Endothelial cell of umbilical vein (primary cell): ENCODE measurements at regions not wholly inside any gene's neighbourhood (a gene's known extent, or its start where the extent isn't known, plus 50 kb on each side); places are given as distances from the start of the nearest gene placed in this dataset.

Experiments used
- BruUV-seq: library from RNA; stranded (reverse); fragments of 400-500 nt; replicated peaks from 2 replicates; lab custom pipeline; 2021; lab: Mats Ljungman, UMichigan
- CTCF ChIA-PET: fragments of 300-600, 350-600 bp; sonication (Branson Sonifier 250); formaldehyde crosslinking; loops from one replicate; lab custom pipeline; 2021; ENCODE audit warnings: antibody characterized with exemption, inconsistent platforms; lab: Charles Lee
- POLR2A ChIA-PET: fragments of 300-600, 350-600 bp; sonication (Branson Sonifier 250); formaldehyde crosslinking; loops from one replicate; lab custom pipeline; 2021; ENCODE audit warnings: antibody characterized with exemption, inconsistent platforms; lab: Charles Lee
- DNase-seq: peaks from one replicate; pipeline ENCODE4 v3.0.0-alpha.2; 2011; ENCODE audit warnings: low read depth, low spot score
- FAIRE-seq: peaks from 2 replicates; lab custom pipeline; 2011; peaks lifted over from hg19 to GRCh38; lab: Jason Lieb, UNC
- H2AFZ ChIP-seq: 2 replicates; pipeline ENCODE4 v1.6.0; 2012; ENCODE audit warnings: low read depth, low read length, control low read depth, inconsistent platforms
- H3K27ac ChIP-seq: 2 replicates; pipeline ENCODE4 v1.5.1; 2011; ENCODE audit warnings: low read depth, mild to moderate bottlenecking, control low read depth, low read length, moderate library complexity; ENCODE audit not compliant: insufficient read depth
- H3K27me3 ChIP-seq, 2 experiments: 2 replicates each; pipeline versions ENCODE4 v1.6.0 to v1.6.1; 2011; ENCODE audit warnings: low read length in 2 of 2, mixed read lengths in 1 of 2; ENCODE audit not compliant: control insufficient read depth in 2 of 2, insufficient read depth in 2 of 2
- H3K36me3 ChIP-seq, 2 experiments: 2 replicates in 1 of 2; 3 replicates in 1 of 2; pipeline ENCODE4 v1.5.1; 2011; ENCODE audit warnings: low read length in 2 of 2, mild to moderate bottlenecking in 1 of 2, moderate library complexity in 1 of 2; ENCODE audit not compliant: control insufficient read depth in 2 of 2, insufficient read depth in 2 of 2; ENCODE audit errors: extremely low read depth in 1 of 2
- H3K4me1 ChIP-seq: 3 replicates; pipeline ENCODE4 v1.5.1; 2011; ENCODE audit warnings: mild to moderate bottlenecking, low read length; ENCODE audit not compliant: control insufficient read depth, insufficient read depth; ENCODE audit errors: extremely low read depth
- H3K4me2 ChIP-seq: 2 replicates; pipeline ENCODE4 v1.6.1; 2011; ENCODE audit warnings: low read length, control low read depth, mixed read lengths; ENCODE audit not compliant: insufficient read depth
- H3K4me3 ChIP-seq, 3 experiments: fragments of 200-600 bp in 1 of 3; sonication (generic), shearing (Covaris generic) in 1 of 3; replicated peaks in 1 of 3; 2 replicates each; pipeline ENCODE4 v1.5.1; 2011 to 2016; ENCODE audit warnings: control low read depth in 3 of 3, low read length in 3 of 3, mild to moderate bottlenecking in 2 of 3, inconsistent platforms in 1 of 3, low read depth in 1 of 3, moderate library complexity in 1 of 3; ENCODE audit not compliant: insufficient read depth in 1 of 3
- H3K79me2 ChIP-seq: 2 replicates; pipeline ENCODE4 v1.6.0; 2012; ENCODE audit warnings: low read length, inconsistent platforms; ENCODE audit not compliant: control insufficient read depth, insufficient read depth
- H3K9ac ChIP-seq: replicated peaks from 2 replicates; pipeline ENCODE3; 2011; ENCODE audit warnings: low read length, control low read depth; ENCODE audit not compliant: insufficient read depth; ENCODE audit errors: extremely low read depth
- H3K9me1 ChIP-seq: replicated peaks from 3 replicates; pipeline ENCODE4 v1.6.0; 2011; ENCODE audit warnings: mild to moderate bottlenecking, low read length; ENCODE audit not compliant: control insufficient read depth, insufficient read depth; ENCODE audit errors: extremely low read depth
- H3K9me3 ChIP-seq: replicated peaks from 2 replicates; pipeline ENCODE4 v1.5.1; 2012; ENCODE audit warnings: low read length, inconsistent platforms; ENCODE audit not compliant: control insufficient read depth, insufficient read depth
- H4K20me1 ChIP-seq: replicated peaks from 2 replicates; pipeline ENCODE3; 2011; ENCODE audit warnings: mild to moderate bottlenecking, low read length; ENCODE audit not compliant: control insufficient read depth, insufficient read depth; ENCODE audit errors: extremely low read depth
- EZH2 ChIP-seq: IDR thresholded peaks from 2 replicates; pipeline ENCODE4 v1.6.1; 2012; ENCODE audit warnings: borderline replicate concordance, low read depth, mild to moderate bottlenecking, moderate library complexity, low read length, inconsistent platforms; ENCODE audit not compliant: severe bottlenecking
- FOS ChIP-seq: IDR thresholded peaks from 2 replicates; pipeline ENCODE4 v1.6.1; 2011; ENCODE audit warnings: mild to moderate bottlenecking, low read length, moderate library complexity, borderline replicate concordance; ENCODE audit not compliant: insufficient read depth
- GATA2 ChIP-seq: IDR thresholded peaks from 2 replicates; pipeline ENCODE4 v1.7.0; 2011; ENCODE audit warnings: low read depth, mild to moderate bottlenecking, moderate library complexity, mixed read lengths, low read length; ENCODE audit not compliant: insufficient read length, insufficient read depth
- JUN ChIP-seq: IDR thresholded peaks from 2 replicates; pipeline ENCODE4 v1.6.1; 2011; ENCODE audit warnings: borderline replicate concordance, low read depth; ENCODE audit not compliant: insufficient read length, insufficient read depth
- MYC ChIP-seq: IDR thresholded peaks from one replicate; pipeline ENCODE4 v1.6.1; 2011; ENCODE audit warnings: mild to moderate bottlenecking, low read depth, low read length
- POLR2A ChIP-seq: IDR thresholded peaks from 2 replicates; pipeline ENCODE4 v1.6.1; 2012; ENCODE audit warnings: low read depth, mild to moderate bottlenecking, control low read depth, low read length
- POLR2AphosphoS5 ChIP-seq: IDR thresholded peaks from 2 replicates; pipeline ENCODE4 v1.6.1; 2012; ENCODE audit warnings: low read depth, mild to moderate bottlenecking, control low read depth, low read length, moderate library complexity; ENCODE audit not compliant: insufficient read depth
- dilution Hi-C: fragments of 300-500 bp; cut with MboI; formaldehyde crosslinking; loops from one replicate; pipeline ENCODE4 v1.15.0; 2019; ENCODE audit warnings: low sequenced_read_pairs; ENCODE audit not compliant: extremely low pct_ligation_motif_present
- intact Hi-C: fragments of 100-400 bp; cut with micrococcal nuclease; formaldehyde crosslinking; loops from one replicate; pipeline ENCODE4 v1.10.0; 2022
- TF ChIP-seq, protein P1 (sequence below): IDR thresholded peaks from 2 replicates; pipeline ENCODE4 v1.6.1; 2011; ENCODE audit not compliant: insufficient read depth, insufficient read length
- TF ChIP-seq, protein P2 (sequence below), 2 donors: IDR thresholded peaks; 1 replicate in 1 of 2; 2 replicates in 1 of 2; pipeline ENCODE4 v1.5.1; 2011; ENCODE audit warnings: low read length in 2 of 2, mild to moderate bottlenecking in 2 of 2, moderate library complexity in 2 of 2, control low read depth in 1 of 2, inconsistent platforms in 1 of 2, low read depth in 1 of 2; ENCODE audit not compliant: insufficient read depth in 1 of 2; ENCODE audit errors: extremely low read depth in 1 of 2

DNA sequence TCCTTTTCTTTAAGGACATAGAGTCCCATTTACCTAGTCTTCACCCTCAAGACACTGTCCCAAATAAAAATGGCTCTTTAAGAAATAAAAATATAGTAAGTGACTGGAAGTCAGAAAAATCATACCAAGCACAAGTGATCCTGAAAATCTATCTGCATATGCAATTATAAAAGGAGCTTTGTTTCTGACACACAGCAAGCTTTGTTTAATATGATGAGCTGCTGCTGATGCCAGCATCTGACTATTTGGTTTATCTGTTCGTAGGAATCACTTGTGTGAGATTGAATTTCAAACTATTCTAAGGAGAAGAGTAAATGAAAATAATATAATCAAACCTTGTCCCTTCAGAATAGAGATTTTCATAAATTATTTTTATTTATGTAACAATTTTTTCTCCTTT lies 332.4 kb downstream of the PCDH7 start:
- intact Hi-C loops = no loop called here
- Histone ChIP-seq H3K27me3 (no peaks in the 10 kb centered on the region), H3K9ac (no peak overlapping the region), H3K79me2 (no peaks in the 10 kb centered on the region), H3K4me1 (peaks cover 3% of the 10 kb centered on the region), H4K20me1 (no peaks in the 10 kb centered on the region), H2AFZ (no peak overlapping the region), H3K4me3 (no peak overlapping the region), H3K9me1 (no peaks in the 10 kb centered on the region), H3K36me3 (no peaks in the 10 kb centered on the region), H3K27ac (no peak overlapping the region), H3K4me2 (no peak overlapping the region), H3K9me3 (no peaks in the 10 kb centered on the region)
- TF ChIP-seq MYC (no peak), POLR2AphosphoS5 (no peak), EZH2 (no peak), FOS (no peak), POLR2A (no peak), GATA2 (no peak), JUN (no peak)
- TF ChIP-seq, protein P1, sequence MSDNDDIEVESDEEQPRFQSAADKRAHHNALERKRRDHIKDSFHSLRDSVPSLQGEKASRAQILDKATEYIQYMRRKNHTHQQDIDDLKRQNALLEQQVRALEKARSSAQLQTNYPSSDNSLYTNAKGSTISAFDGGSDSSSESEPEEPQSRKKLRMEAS = no peak
- TF ChIP-seq, protein P2, sequence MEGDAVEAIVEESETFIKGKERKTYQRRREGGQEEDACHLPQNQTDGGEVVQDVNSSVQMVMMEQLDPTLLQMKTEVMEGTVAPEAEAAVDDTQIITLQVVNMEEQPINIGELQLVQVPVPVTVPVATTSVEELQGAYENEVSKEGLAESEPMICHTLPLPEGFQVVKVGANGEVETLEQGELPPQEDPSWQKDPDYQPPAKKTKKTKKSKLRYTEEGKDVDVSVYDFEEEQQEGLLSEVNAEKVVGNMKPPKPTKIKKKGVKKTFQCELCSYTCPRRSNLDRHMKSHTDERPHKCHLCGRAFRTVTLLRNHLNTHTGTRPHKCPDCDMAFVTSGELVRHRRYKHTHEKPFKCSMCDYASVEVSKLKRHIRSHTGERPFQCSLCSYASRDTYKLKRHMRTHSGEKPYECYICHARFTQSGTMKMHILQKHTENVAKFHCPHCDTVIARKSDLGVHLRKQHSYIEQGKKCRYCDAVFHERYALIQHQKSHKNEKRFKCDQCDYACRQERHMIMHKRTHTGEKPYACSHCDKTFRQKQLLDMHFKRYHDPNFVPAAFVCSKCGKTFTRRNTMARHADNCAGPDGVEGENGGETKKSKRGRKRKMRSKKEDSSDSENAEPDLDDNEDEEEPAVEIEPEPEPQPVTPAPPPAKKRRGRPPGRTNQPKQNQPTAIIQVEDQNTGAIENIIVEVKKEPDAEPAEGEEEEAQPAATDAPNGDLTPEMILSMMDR (IDR thresholded peaks at IDR 0.05; ENCODE audit: extremely low read depth in 1 of 2, insufficient read depth in 1 of 2, low read depth in 1 of 2, low read length in 2 of 2) = no peak
- no peak for DNase-seq
- dilution Hi-C loops = no loop called here
- CTCF ChIA-PET = no interaction called here
- POLR2A ChIA-PET = no interaction called here
- no TSS peak for BruUV-seq
- FAIRE-seq = no peak
